ENCODE measurements at regions not wholly inside any gene's neighbourhood (a gene's known extent, or its start where the extent isn't known, plus 50 kb on each side); places are given as distances from the start of the nearest gene placed in this dataset.

DNA sequence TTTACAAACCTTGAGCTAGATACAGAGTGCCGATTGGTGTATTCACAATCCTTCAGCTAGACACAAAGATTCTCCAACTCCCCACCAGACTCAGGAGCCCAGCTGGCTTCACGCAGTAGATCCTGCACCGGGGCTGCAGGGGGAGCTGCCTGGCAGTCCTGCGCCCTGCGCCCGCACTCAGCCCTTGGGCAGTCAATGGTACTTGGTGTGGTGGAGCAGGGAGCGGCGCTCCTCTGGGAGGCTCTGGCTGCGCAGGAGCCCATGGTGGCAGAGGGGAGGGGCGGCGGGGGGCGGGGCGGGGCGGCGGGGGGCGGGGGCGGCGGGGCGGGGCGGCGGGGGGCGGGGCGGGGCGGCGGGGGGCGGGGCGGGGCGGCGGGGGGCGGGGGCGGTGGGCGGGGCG, 923.4 kb downstream of the SOCS6 start:
- TF ChIP-seq FOXA1 (IDR thresholded peaks at IDR 0.05): no peak
- TF ChIP-seq TARDBP (IDR thresholded peaks at IDR 0.05): no peak
- TF ChIP-seq NFRKB (IDR thresholded peaks at IDR 0.05): no peak
- no peak for TF ChIP-seq BHLHE40 (IDR thresholded peaks at IDR 0.05; ENCODE audit: borderline replicate concordance)
- TF ChIP-seq, protein P1, sequence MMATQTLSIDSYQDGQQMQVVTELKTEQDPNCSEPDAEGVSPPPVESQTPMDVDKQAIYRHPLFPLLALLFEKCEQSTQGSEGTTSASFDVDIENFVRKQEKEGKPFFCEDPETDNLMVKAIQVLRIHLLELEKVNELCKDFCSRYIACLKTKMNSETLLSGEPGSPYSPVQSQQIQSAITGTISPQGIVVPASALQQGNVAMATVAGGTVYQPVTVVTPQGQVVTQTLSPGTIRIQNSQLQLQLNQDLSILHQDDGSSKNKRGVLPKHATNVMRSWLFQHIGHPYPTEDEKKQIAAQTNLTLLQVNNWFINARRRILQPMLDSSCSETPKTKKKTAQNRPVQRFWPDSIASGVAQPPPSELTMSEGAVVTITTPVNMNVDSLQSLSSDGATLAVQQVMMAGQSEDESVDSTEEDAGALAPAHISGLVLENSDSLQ (IDR thresholded peaks at IDR 0.05): no peak
- TF ChIP-seq SP1 (IDR thresholded peaks at IDR 0.05): no peak
- TF ChIP-seq ELF4 (IDR thresholded peaks at IDR 0.05): no peak
- TF ChIP-seq ARNT (IDR thresholded peaks at IDR 0.05): no peak
- TF ChIP-seq L3MBTL2 (conservative IDR thresholded peaks at IDR 0.05): no peak
